ENCODE measurements at regions not wholly inside any gene's neighbourhood (a gene's known extent, or its start where the extent isn't known, plus 50 kb on each side); places are given as distances from the start of the nearest gene placed in this dataset.
"Not testable (repeated sequence)": the region's sequence is repeated elsewhere in the genome, so short reads cannot be mapped to it uniquely, and the experiment has no call there.

DNA sequence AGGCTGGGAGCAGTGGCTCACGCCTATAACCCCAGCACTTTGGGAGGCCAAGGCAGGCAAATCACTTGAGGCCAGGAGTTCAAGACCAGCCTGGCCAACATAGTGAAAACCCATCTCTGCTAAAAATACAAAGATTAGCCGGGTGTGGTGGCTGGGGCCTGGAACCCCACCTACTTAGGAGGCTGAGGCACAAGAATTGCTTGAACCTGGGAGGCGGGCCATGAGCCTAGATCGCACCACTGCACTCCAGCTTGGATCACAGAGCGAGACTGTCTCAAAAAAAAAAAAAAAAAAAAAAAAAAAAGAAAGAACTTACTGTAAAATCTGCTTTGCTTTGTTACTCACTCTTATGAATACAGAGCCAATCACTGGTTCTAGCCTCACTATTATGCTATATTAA lies 166.4 kb upstream of the TMCC3 start:
- peaks cover 39 to 56% of the 10 kb centered on the region in 2 donors for H3K36me3 Mint-ChIP-seq
- peaks cover 14 to 16% of the 10 kb centered on the region in 2 donors for H3K9me3 Mint-ChIP-seq
- H3K4me3 Mint-ChIP-seq = peak overlapping the region; percentile 79 to 84
- not testable (repeated sequence) for DNase-seq; H3K27me3 Mint-ChIP-seq; ATAC-seq (replicated peaks)
- H3K4me1 Mint-ChIP-seq = peaks cover 43 to 64% of the 10 kb centered on the region in 2 donors
- H3K27ac Mint-ChIP-seq = peak overlapping the region; percentile 95

DNA sequence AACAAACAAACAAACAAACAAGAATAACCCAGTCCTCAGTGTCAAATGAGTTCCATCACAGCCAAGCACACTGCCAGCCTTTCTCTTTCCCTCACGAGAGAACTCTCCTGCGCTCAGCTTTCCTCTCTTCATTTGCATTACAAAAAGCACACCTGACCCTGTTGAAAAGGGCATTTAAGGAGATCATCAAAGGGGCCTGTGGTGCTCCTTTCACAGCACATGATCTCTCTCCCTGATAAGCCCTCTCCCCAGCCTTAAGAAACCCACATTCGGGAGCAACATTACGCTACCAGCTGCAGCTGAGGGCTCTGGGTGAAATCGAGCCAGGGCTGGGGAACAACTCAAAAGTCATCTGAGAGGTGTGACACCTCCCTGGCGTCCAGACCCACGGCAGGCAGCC lies 165.6 kb upstream of the TMCC3 start:
- no peak for ATAC-seq (replicated peaks)
- peak overlapping the region; percentile 95 for H3K27ac Mint-ChIP-seq
- peaks cover 44 to 63% of the 10 kb centered on the region in 2 donors for H3K36me3 Mint-ChIP-seq
- H3K4me3 Mint-ChIP-seq = peak overlapping the region; percentile 80 to 84
- peaks cover 16 to 20% of the 10 kb centered on the region in 2 donors for H3K9me3 Mint-ChIP-seq
- H3K27me3 Mint-ChIP-seq = no peaks in the 10 kb centered on the region
- H3K4me1 Mint-ChIP-seq = peaks cover 45 to 61% of the 10 kb centered on the region in 2 donors
- DNase-seq = no peak

GRCh38 chr12:94815450-94815849 lies 165.1 kb upstream of the TMCC3 start:
- H3K27me3 Mint-ChIP-seq = no peaks in the 10 kb centered on the region
- ATAC-seq (replicated peaks) = no peak
- peaks cover 45 to 63% of the 10 kb centered on the region in 2 donors for H3K36me3 Mint-ChIP-seq
- H3K4me1 Mint-ChIP-seq = peaks cover 40 to 57% of the 10 kb centered on the region in 2 donors
- peaks cover 16 to 20% of the 10 kb centered on the region in 2 donors for H3K9me3 Mint-ChIP-seq
- no peak for DNase-seq
- H3K27ac Mint-ChIP-seq = peak overlapping the region; percentile 95
- H3K4me3 Mint-ChIP-seq = peak overlapping the region; percentile 80 to 84

DNA sequence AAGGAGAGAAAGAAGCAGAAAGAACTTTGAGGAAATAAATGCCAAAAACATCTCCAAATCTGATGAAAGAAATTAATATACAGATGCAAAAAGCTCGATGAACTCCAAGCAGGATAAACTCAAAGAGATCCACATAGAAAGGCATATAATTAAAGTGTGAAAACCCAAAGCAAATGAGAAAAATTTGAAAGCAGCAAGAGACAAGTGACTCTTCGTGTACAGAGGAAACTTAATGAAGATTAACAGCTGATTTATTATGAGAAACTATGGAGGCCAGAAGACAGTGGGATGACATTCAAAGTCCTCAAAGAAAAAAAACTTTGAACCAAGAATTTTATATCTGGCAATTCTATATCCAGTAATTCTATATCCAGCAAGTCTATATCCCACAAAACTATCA lies 163.0 kb upstream of the TMCC3 start:
- Mint-ChIP-seq H3K4me3 (peak overlapping the region in 1 of 2 donors; percentile 30), H3K9me3 (peaks cover 15 to 20% of the 10 kb centered on the region in 2 donors), H3K27ac (peak overlapping the region; percentile 89), H3K27me3 (no peaks in the 10 kb centered on the region), H3K4me1 (peaks cover 30 to 56% of the 10 kb centered on the region in 2 donors), H3K36me3 (peaks cover 54 to 74% of the 10 kb centered on the region in 2 donors)
- DNase-seq (no peak), ATAC-seq (replicated peaks) (no peak)

- peak; percentile 93 to 94 for ATAC-seq (replicated peaks)
- peak overlapping the region in 1 of 2 donors; percentile 30 for H3K4me3 Mint-ChIP-seq
- H3K4me1 Mint-ChIP-seq = peaks cover 24 to 52% of the 10 kb centered on the region in 2 donors
- H3K27ac Mint-ChIP-seq = peak overlapping the region; percentile 89
- peaks cover 54 to 78% of the 10 kb centered on the region in 2 donors for H3K36me3 Mint-ChIP-seq
- no peaks in the 10 kb centered on the region for H3K27me3 Mint-ChIP-seq
- peak; percentile 58 for DNase-seq
- peaks cover 15 to 20% of the 10 kb centered on the region in 2 donors for H3K9me3 Mint-ChIP-seq
These were observed 162.0 kb upstream of the TMCC3 start for GRCh38 chr12:94812345-94812744.

- peak; percentile 26 to 31 for ATAC-seq (replicated peaks)
- no peaks in the 10 kb centered on the region for H3K27me3 Mint-ChIP-seq
- DNase-seq = no peak
- H3K36me3 Mint-ChIP-seq = peaks cover 57 to 80% of the 10 kb centered on the region in 2 donors
- peaks cover 21 to 55% of the 10 kb centered on the region in 2 donors for H3K4me1 Mint-ChIP-seq
- peaks cover 17 to 20% of the 10 kb centered on the region in 2 donors for H3K9me3 Mint-ChIP-seq
- no peak overlapping the region for H3K4me3 Mint-ChIP-seq
- peak overlapping the region; percentile 89 for H3K27ac Mint-ChIP-seq
These were observed 161.3 kb upstream of the TMCC3 start for GRCh38 chr12:94811611-94812010.

DNA sequence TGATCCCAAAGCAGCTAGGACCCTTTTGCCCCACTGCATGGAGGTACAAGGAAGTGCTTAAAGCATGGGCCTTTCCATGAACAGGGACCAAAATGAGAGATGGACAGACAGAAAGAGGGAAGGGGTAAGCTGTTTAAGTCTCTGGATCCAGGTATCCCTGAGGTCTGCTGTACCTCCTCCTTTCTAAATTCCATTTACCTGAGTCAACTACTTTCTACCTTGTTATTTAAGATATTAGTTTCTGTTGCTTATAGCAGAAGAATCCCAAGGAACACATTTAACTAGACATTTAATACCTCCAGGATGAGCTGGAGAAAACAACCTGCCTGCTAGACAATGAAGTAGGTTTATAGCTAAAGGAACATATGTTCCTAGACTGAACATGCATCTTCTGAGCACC lies 157.6 kb upstream of the TMCC3 start:
- H3K36me3 Mint-ChIP-seq = peaks cover 34 to 64% of the 10 kb centered on the region in 2 donors
- no peak overlapping the region for H3K4me3 Mint-ChIP-seq
- peaks cover 21 to 59% of the 10 kb centered on the region in 2 donors for H3K4me1 Mint-ChIP-seq
- no peaks in the 10 kb centered on the region for H3K27me3 Mint-ChIP-seq
- ATAC-seq (replicated peaks) (no peak), DNase-seq (no peak)
- peaks cover 8 to 18% of the 10 kb centered on the region in 2 donors for H3K9me3 Mint-ChIP-seq
- no peak overlapping the region for H3K27ac Mint-ChIP-seq

- H3K27ac Mint-ChIP-seq = peak overlapping the region; percentile 37
- H3K4me1 Mint-ChIP-seq = peaks cover 21 to 55% of the 10 kb centered on the region in 2 donors
- H3K36me3 Mint-ChIP-seq = peaks cover 30 to 57% of the 10 kb centered on the region in 2 donors
- no peaks in the 10 kb centered on the region for H3K27me3 Mint-ChIP-seq
- H3K4me3 Mint-ChIP-seq = no peak overlapping the region
- no peak for ATAC-seq (replicated peaks)
- DNase-seq = no peak
- peaks cover 7 to 12% of the 10 kb centered on the region in 2 donors for H3K9me3 Mint-ChIP-seq
These were observed 156.3 kb upstream of the TMCC3 start for GRCh38 chr12:94806617-94807016.

DNA sequence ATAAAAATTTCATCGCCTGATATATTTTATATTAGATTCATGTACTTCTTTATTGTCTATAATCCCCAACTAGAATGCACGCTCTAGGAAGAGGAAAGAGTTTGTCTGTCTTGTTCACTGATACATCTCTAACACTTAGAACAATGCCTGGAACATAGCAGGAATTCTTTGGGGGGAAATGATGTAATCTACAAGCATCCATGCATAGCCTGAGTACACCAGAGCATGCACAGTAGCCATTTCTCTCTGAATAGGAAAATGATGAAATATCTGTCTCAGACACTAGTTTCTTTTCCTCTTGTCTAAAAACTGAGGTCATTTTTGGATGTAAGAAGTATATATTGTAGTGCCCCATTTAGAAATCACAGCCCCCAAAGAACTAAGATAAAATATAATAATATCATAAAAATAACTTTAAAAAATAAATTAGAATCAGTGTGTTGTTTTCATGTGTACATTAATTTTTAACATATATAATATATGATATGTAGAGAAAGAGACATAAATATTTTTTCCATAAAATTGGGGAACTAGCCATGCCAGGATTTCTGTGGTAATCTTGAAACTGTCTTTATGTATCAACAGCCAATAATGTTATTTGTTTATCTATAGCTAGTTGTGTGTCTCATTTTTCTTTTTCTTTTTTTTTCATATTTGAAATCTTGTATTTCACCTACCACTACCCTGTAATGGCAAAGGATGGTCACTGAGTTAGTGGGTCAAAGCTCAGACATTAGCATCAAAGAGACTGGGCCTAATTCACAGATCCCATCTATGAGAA lies 155.6 kb upstream of the TMCC3 start:
- peak overlapping the region; percentile 53 for H3K27ac Mint-ChIP-seq
- ATAC-seq (replicated peaks) (peak; percentile 65 to 87), DNase-seq (no peak)
- peaks cover 6 to 9% of the 10 kb centered on the region in 2 donors for H3K9me3 Mint-ChIP-seq
- H3K4me3 Mint-ChIP-seq = no peak overlapping the region
- H3K4me1 Mint-ChIP-seq = peaks cover 20 to 58% of the 10 kb centered on the region in 2 donors
- no peaks in the 10 kb centered on the region for H3K27me3 Mint-ChIP-seq
- H3K36me3 Mint-ChIP-seq = peaks cover 27 to 50% of the 10 kb centered on the region in 2 donors

DNA sequence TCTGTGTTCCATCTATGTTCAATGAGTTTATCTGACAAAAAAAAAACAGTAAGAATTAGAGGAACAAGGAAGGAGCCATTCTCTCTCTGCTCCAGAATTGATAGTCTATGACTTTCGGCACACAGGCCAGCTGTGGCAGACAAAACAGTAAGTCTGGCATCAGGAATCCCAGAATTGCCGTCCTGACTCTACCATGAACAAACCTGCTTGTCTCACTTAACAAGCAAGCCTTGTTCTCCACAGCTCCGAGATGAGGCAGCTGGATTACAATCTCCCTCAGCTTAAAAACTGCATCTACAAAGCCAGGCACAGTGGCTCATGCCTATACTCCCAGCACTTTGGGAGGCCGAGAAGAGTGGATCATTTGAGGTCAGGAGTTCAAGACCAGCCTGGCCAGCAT lies 153.6 kb upstream of the TMCC3 start:
- Mint-ChIP-seq H3K27ac (no peak overlapping the region), H3K9me3 (peaks cover 6 to 9% of the 10 kb centered on the region in 2 donors), H3K4me1 (peaks cover 20 to 60% of the 10 kb centered on the region in 2 donors), H3K4me3 (no peak overlapping the region), H3K36me3 (peaks cover 19 to 40% of the 10 kb centered on the region in 2 donors), H3K27me3 (no peaks in the 10 kb centered on the region)
- no peak for DNase-seq
- ATAC-seq (replicated peaks) = no peak

DNA sequence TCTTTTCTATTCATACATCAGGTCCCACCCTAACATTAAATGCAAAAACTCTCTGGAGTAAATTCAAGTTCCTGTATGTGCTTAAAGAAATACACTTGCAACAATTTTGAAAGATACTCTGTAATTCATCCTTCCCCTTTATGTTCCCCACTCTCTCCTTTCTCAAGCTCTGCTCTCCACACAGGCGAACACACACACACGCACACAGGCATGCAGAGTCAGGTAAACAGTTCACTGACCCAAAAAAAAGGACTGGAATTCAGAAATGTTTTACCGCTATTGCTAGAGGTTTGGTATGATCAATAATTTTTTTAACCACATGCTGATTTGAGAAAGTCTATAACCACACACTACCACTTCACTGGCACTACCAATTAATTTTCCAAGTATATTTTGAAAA lies 152.4 kb upstream of the TMCC3 start:
- Mint-ChIP-seq H3K36me3 (peaks cover 17 to 46% of the 10 kb centered on the region in 2 donors), H3K4me3 (no peak overlapping the region), H3K27me3 (no peaks in the 10 kb centered on the region), H3K27ac (no peak overlapping the region), H3K9me3 (peaks cover 7 to 9% of the 10 kb centered on the region in 2 donors), H3K4me1 (peaks cover 25 to 57% of the 10 kb centered on the region in 2 donors)
- DNase-seq (no peak), ATAC-seq (replicated peaks) (no peak)

- H3K4me1 Mint-ChIP-seq = peaks cover 24 to 47% of the 10 kb centered on the region in 2 donors
- no peak for DNase-seq
- no peak overlapping the region for H3K27ac Mint-ChIP-seq
These were observed 151.4 kb upstream of the TMCC3 start for GRCh38 chr12:94801745-94802144.

DNA sequence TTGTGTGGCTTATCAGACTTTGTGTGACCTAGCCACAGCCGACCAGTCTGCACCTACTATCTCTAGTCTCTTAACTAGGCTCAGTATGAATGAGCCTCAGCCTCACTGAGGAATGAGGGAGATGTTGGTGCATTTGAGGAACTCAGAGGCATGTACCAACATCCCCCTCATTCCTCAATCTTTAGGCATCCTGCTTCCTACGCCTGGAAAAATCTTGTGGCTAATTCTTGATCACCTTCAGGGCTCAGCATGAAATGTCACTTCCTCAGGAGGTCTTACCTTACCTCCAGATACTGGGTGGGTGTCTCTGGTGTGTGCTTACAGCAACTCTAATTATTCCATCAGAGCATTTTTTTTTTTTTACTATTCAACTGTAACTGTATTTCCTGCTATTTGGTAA lies 148.8 kb upstream of the TMCC3 start:
- DNase-seq = no peak
- peaks cover 20 to 50% of the 10 kb centered on the region in 2 donors for H3K4me1 Mint-ChIP-seq
- no peaks in the 10 kb centered on the region for H3K27me3 Mint-ChIP-seq
- no peak overlapping the region for H3K27ac Mint-ChIP-seq
- peaks cover 0 to 3% of the 10 kb centered on the region in 2 donors for H3K9me3 Mint-ChIP-seq
- peaks cover 11 to 44% of the 10 kb centered on the region in 2 donors for H3K36me3 Mint-ChIP-seq
- ATAC-seq (replicated peaks) = no peak
- no peak overlapping the region for H3K4me3 Mint-ChIP-seq

More at GRCh38 chr12:94801745-94802144, 151.4 kb upstream of the TMCC3 start:
- H3K27me3 Mint-ChIP-seq = no peaks in the 10 kb centered on the region
- ATAC-seq (replicated peaks) = no peak
- peaks cover 14 to 36% of the 10 kb centered on the region in 2 donors for H3K36me3 Mint-ChIP-seq
- no peak overlapping the region for H3K4me3 Mint-ChIP-seq
- peaks cover 5 to 9% of the 10 kb centered on the region in 2 donors for H3K9me3 Mint-ChIP-seq

DNA sequence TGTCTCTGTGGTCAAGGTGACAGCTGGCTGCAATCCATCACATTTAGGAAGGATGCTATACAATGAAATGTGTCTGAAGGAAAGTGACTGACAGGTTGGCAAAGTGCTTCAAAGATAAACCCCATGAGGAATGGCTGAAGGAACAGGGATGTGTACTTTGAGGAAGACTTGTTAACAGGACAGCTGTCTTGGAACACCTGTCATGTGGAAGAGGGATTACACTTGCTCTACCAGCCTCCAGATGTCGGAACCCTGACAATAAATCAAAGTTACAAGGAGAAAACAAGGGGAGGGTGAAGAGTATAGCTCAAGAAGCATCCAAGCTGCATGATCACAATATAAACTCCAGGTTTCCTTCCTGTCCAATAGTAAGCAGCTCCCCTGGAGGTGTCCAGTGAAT lies 147.8 kb upstream of the TMCC3 start:
- Mint-ChIP-seq H3K9me3 (peaks cover 0 to 3% of the 10 kb centered on the region in 2 donors), H3K27ac (peak overlapping the region; percentile 33), H3K4me1 (peaks cover 22 to 58% of the 10 kb centered on the region in 2 donors), H3K4me3 (no peak overlapping the region), H3K27me3 (no peaks in the 10 kb centered on the region), H3K36me3 (peaks cover 11 to 47% of the 10 kb centered on the region in 2 donors)
- no peak for ATAC-seq (replicated peaks)
- no peak for DNase-seq

GRCh38 chr12:94795520-94795919 lies 145.2 kb upstream of the TMCC3 start:
- Mint-ChIP-seq H3K9me3 (peaks cover 0 to 3% of the 10 kb centered on the region in 2 donors), H3K4me3 (no peak overlapping the region), H3K4me1 (peaks cover 28 to 65% of the 10 kb centered on the region in 2 donors), H3K27me3 (no peaks in the 10 kb centered on the region), H3K27ac (no peak overlapping the region), H3K36me3 (peaks cover 25 to 61% of the 10 kb centered on the region in 2 donors)
- DNase-seq (no peak), ATAC-seq (replicated peaks) (no peak)

Measured in stimulated activated naive B cell treated with anti-CD40 and anti-IgM and Interleukin-4, amounts not matched to agents 10 μg/mL and 1 μg/mL and 100 μg/mL, for 72 hours (primary cell).